Chondrocyte (in vitro differentiated cells): ENCODE measurements at regions not wholly inside any gene's neighbourhood (a gene's known extent, or its start where the extent isn't known, plus 50 kb on each side); places are given as distances from the start of the nearest gene placed in this dataset.

Experiments used
- DNase-seq: peaks from one replicate; pipeline ENCODE4 v3.0.0; 2021; ENCODE audit warnings: mixed read lengths, low spot score
- H3K27ac Mint-ChIP-seq: one replicate; pipeline ENCODE4 v1.8.0; 2021; ENCODE audit warnings: mild to moderate bottlenecking, moderate library complexity, mixed read lengths; ENCODE audit not compliant: unreplicated experiment
- H3K27me3 Mint-ChIP-seq: 2 replicates; pipeline ENCODE4 v1.8.0; 2021; ENCODE audit warnings: low read depth, mixed read lengths
- H3K36me3 Mint-ChIP-seq: 2 replicates; pipeline ENCODE4 v1.8.0; 2021; ENCODE audit warnings: low read depth, mixed read lengths
- H3K4me1 Mint-ChIP-seq: 2 replicates; pipeline ENCODE4 v1.8.0; 2021; ENCODE audit warnings: low read depth, mild to moderate bottlenecking, mixed read lengths
- H3K4me3 Mint-ChIP-seq: one replicate; pipeline ENCODE4 v1.8.0; 2021; ENCODE audit warnings: mild to moderate bottlenecking, moderate library complexity, mixed read lengths; ENCODE audit not compliant: unreplicated experiment
- H3K9me3 Mint-ChIP-seq: 2 replicates; pipeline ENCODE4 v1.8.0; 2021; ENCODE audit warnings: low read depth, mixed read lengths
- CTCF ChIP-seq: fragments of 200-600 bp; sonication (generic); IDR thresholded peaks from 2 replicates; pipeline ENCODE4 v1.5.0; 2021; ENCODE audit warnings: antibody characterized with exemption, mild to moderate bottlenecking, moderate library complexity

GRCh38 chr13:89694451-89694850 lies 1653.0 kb upstream of the MIR17HG start:
- no peak for DNase-seq
- H3K27me3 Mint-ChIP-seq: no peaks in the 10 kb centered on the region
- TF ChIP-seq CTCF: no peak
- no peak overlapping the region for H3K4me3 Mint-ChIP-seq
- no peak overlapping the region for H3K27ac Mint-ChIP-seq
- no peaks in the 10 kb centered on the region for H3K9me3 Mint-ChIP-seq
- H3K4me1 Mint-ChIP-seq: peaks cover 4% of the 10 kb centered on the region
- no peaks in the 10 kb centered on the region for H3K36me3 Mint-ChIP-seq

- Mint-ChIP-seq H3K9me3 (no peaks in the 10 kb centered on the region), H3K4me1 (peaks cover 4% of the 10 kb centered on the region), H3K4me3 (no peak overlapping the region), H3K36me3 (no peaks in the 10 kb centered on the region), H3K27ac (no peak overlapping the region), H3K27me3 (no peaks in the 10 kb centered on the region)
- TF ChIP-seq CTCF: peak; percentile 94
- DNase-seq: no peak
These were observed 1651.9 kb upstream of the MIR17HG start for GRCh38 chr13:89695343-89696257.

GRCh38 chr13:89701913-89702312 lies 1645.6 kb upstream of the MIR17HG start:
- peaks cover 3% of the 10 kb centered on the region for H3K4me1 Mint-ChIP-seq
- no peaks in the 10 kb centered on the region for H3K36me3 Mint-ChIP-seq
- no peak for TF ChIP-seq CTCF
- no peak for DNase-seq
- no peaks in the 10 kb centered on the region for H3K9me3 Mint-ChIP-seq
- no peak overlapping the region for H3K27ac Mint-ChIP-seq
- no peaks in the 10 kb centered on the region for H3K27me3 Mint-ChIP-seq
- H3K4me3 Mint-ChIP-seq: no peak overlapping the region

GRCh38 chr13:89704040-89704439 lies 1643.4 kb upstream of the MIR17HG start:
- TF ChIP-seq CTCF: no peak
- H3K4me3 Mint-ChIP-seq: no peak overlapping the region
- peaks cover 3% of the 10 kb centered on the region for H3K4me1 Mint-ChIP-seq

GRCh38 chr13:89708013-89708412 lies 1639.5 kb upstream of the MIR17HG start:
- no peak for TF ChIP-seq CTCF
- Mint-ChIP-seq H3K4me3 (no peak overlapping the region), H3K4me1 (peaks cover 3% of the 10 kb centered on the region), H3K9me3 (no peaks in the 10 kb centered on the region), H3K27ac (no peak overlapping the region), H3K27me3 (no peaks in the 10 kb centered on the region), H3K36me3 (no peaks in the 10 kb centered on the region)
- DNase-seq: no peak

More at GRCh38 chr13:89704040-89704439, 1643.4 kb upstream of the MIR17HG start:
- Mint-ChIP-seq H3K36me3 (no peaks in the 10 kb centered on the region), H3K9me3 (no peaks in the 10 kb centered on the region), H3K27ac (no peak overlapping the region), H3K27me3 (no peaks in the 10 kb centered on the region)
- DNase-seq: no peak
